Esophagus (tissue), 2 donors: ENCODE measurements at regions not wholly inside any gene's neighbourhood (a gene's known extent, or its start where the extent isn't known, plus 50 kb on each side); places are given as distances from the start of the nearest gene placed in this dataset.

ENCODE experiments used
- H3K27ac ChIP-seq, 2 donors: one replicate each; pipeline ENCODE4 v1.5.1; 2013; ENCODE audit warnings: low read depth in 2 of 2, mild to moderate bottlenecking in 2 of 2, inconsistent platforms in 1 of 2, low read length in 1 of 2, moderate library complexity in 1 of 2
- H3K27me3 ChIP-seq, 2 donors: one replicate each; pipeline ENCODE4 v1.6.1; 2013; ENCODE audit warnings: low read length in 2 of 2, control low read depth in 1 of 2, mild to moderate bottlenecking in 1 of 2; ENCODE audit not compliant: insufficient read depth in 2 of 2, control insufficient read depth in 1 of 2
- H3K36me3 ChIP-seq, 2 donors: one replicate each; pipeline ENCODE4 v1.6.1; 2013; ENCODE audit warnings: low read length in 1 of 2; ENCODE audit not compliant: control insufficient read depth in 2 of 2, insufficient read depth in 2 of 2
- H3K4me1 ChIP-seq, 2 donors: one replicate each; pipeline ENCODE4 v1.6.1; 2013; ENCODE audit warnings: low read length in 1 of 2; ENCODE audit not compliant: control insufficient read depth in 2 of 2, insufficient read depth in 2 of 2
- H3K4me3 ChIP-seq, 2 donors: one replicate each; pipeline ENCODE4 v1.5.1; 2013; ENCODE audit warnings: low read length in 2 of 2, mild to moderate bottlenecking in 2 of 2, low read depth in 1 of 2, moderate library complexity in 1 of 2
- H3K9me3 ChIP-seq, 2 donors: one replicate each; pipeline ENCODE4 v1.6.1; 2013; ENCODE audit warnings: mild to moderate bottlenecking in 2 of 2, low read depth in 1 of 2, low read length in 1 of 2, moderate library complexity in 1 of 2; ENCODE audit not compliant: control insufficient read depth in 2 of 2, insufficient read depth in 1 of 2
- WGBS, 2 donors: extraction: QIAGEN DNeasy Blood & Tissue Kit; methylation state at CpG; one replicate each; pipeline ENCODE4 v1.1.7; 2013; 5-methylcytosine and 5-hydroxymethylcytosine counted together
- donor health status: healthy with polysubstance abuse.
- donor health status: Bipolar disorder and iron deficiency.

DNA sequence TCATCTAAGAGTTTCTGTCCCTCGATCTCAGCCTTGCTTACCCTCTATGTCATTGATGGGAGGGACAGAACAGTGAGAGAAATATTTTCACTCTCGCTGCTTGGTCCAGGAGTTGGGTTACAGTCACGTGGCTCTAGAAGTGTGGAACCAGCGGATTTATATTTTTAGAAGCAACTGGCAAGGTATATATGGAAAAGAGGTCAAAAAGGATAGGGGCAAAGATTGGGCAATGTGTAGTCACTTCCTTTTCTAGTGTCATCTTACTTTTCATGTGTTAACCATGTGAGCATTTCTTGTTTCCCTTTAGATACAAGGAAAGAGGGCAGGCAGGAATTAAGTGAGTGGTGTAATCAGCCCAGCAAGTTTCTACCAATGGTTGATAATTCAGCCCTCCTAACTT, 111.5 kb upstream of the ZNF366 start:
- Histone ChIP-seq H3K27me3 (no peaks in the 10 kb centered on the region), H3K27ac (no peak overlapping the region), H3K9me3 (no peaks in the 10 kb centered on the region), H3K4me1 (no peaks in the 10 kb centered on the region), H3K4me3 (no peak overlapping the region), H3K36me3 (peaks cover 0 to 2% of the 10 kb centered on the region in 2 donors)
- WGBS, 2 donors, result 82 to 85% methylated on average over 4 of the region's 4 CpGs

GRCh38 chr5:72615061-72615460, 107.9 kb upstream of the ZNF366 start:
- no peak overlapping the region for H3K4me3 ChIP-seq
- H3K27ac ChIP-seq, result no peak overlapping the region
- peaks cover 0 to 2% of the 10 kb centered on the region in 2 donors for H3K36me3 ChIP-seq
- no peaks in the 10 kb centered on the region for H3K27me3 ChIP-seq
- H3K4me1 ChIP-seq, result no peaks in the 10 kb centered on the region
- no peaks in the 10 kb centered on the region for H3K9me3 ChIP-seq

DNA sequence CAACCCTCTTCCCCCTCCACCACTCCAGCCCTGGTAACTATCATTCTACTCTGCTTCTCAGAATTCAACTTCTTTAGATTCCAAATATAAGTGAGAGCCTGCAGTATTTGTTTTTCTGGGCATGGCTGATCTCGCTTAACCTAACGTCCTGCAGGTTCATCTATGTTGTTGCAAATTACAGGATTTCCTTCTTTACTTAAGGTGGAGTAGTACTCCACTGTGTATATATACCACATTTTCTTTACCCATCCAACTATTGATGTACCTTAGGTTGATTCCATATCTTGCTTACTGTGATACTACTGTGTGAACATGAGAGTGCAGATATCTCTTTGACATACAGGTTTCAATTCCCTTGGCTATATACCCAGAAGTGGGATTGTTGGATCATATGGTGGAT, 106.3 kb upstream of the ZNF366 start:
- Histone ChIP-seq H3K4me1 (no peaks in the 10 kb centered on the region), H3K4me3 (no peak overlapping the region), H3K9me3 (no peaks in the 10 kb centered on the region), H3K27ac (no peak overlapping the region), H3K27me3 (no peaks in the 10 kb centered on the region), H3K36me3 (no peaks in the 10 kb centered on the region)
- WGBS, 2 donors, result 50 to 71% methylated on average over 2 of the region's 2 CpGs

- Histone ChIP-seq H3K36me3 (no peaks in the 10 kb centered on the region), H3K27me3 (no peaks in the 10 kb centered on the region), H3K4me1 (no peaks in the 10 kb centered on the region), H3K9me3 (no peaks in the 10 kb centered on the region), H3K4me3 (no peak overlapping the region), H3K27ac (no peak overlapping the region)
- 90 to 91% methylated on average over 2 of the region's 2 CpGs for WGBS, 2 donors
These were observed 105.6 kb upstream of the ZNF366 start for GRCh38 chr5:72612810-72613209.

GRCh38 chr5:72611118-72611730, 104.0 kb upstream of the ZNF366 start:
- Histone ChIP-seq H3K9me3 (no peaks in the 10 kb centered on the region), H3K36me3 (no peaks in the 10 kb centered on the region), H3K27ac (no peak overlapping the region), H3K4me1 (peaks cover 0 to 3% of the 10 kb centered on the region in 2 donors), H3K4me3 (no peak overlapping the region), H3K27me3 (no peaks in the 10 kb centered on the region)
- WGBS, 2 donors, result 23 to 26% methylated on average over 6 of the region's 6 CpGs

DNA sequence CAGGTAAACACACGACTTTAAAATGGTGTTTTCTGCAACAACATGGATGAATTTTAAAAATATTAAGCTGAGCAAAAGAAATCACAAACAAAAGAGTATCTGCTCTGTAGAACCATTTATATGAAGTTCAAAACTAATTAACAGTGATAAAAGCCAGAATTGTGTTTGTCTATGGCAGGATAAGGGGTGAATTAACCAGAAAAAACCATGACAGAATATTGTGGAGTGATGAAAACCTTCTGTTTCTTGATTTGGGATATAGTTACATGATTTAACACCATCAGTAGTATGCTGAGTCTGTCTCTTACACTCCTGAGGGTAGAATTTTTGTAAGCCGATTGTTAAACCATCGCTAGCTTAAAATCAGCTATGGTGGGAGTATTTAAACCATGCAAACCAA, 101.7 kb upstream of the ZNF366 start:
- no peaks in the 10 kb centered on the region for H3K27me3 ChIP-seq
- no peaks in the 10 kb centered on the region for H3K36me3 ChIP-seq
- H3K4me1 ChIP-seq, result peaks cover 0 to 3% of the 10 kb centered on the region in 2 donors
- no peaks in the 10 kb centered on the region for H3K9me3 ChIP-seq
- 84 to 88% methylated on average over 3 of the region's 3 CpGs for WGBS, 2 donors
- no peak overlapping the region for H3K4me3 ChIP-seq
- H3K27ac ChIP-seq, result no peak overlapping the region

GRCh38 chr5:72608297-72608696, 101.1 kb upstream of the ZNF366 start:
- Histone ChIP-seq H3K27ac (no peak overlapping the region), H3K4me1 (peaks cover 0 to 3% of the 10 kb centered on the region in 2 donors), H3K9me3 (no peaks in the 10 kb centered on the region), H3K27me3 (no peaks in the 10 kb centered on the region), H3K36me3 (no peaks in the 10 kb centered on the region), H3K4me3 (no peak overlapping the region)
- WGBS, 2 donors, result 84 to 87% methylated on average over 8 of the region's 8 CpGs

DNA sequence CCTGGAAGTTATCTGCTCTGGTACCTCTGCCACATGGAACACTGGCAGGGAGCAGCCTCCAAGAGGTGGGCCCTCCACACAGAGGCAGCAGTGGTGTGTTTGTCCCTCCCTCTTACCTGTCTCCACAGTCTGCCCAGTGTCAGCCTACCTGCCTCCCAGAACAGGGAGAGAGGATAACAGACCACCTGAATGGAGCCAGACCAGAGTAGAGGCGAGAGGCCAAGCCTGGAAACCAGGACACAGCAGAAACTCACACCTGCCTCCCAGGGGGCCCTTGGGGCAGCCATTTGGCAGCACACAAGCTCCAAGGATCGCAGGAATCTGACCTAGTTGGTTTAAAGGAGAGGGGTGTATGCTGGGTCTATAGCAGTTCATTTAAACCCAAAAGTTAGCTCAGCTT, 100.2 kb upstream of the ZNF366 start:
- peaks cover 0 to 3% of the 10 kb centered on the region in 2 donors for H3K4me1 ChIP-seq
- no peaks in the 10 kb centered on the region for H3K36me3 ChIP-seq
- H3K27ac ChIP-seq, result no peak overlapping the region
- no peaks in the 10 kb centered on the region for H3K27me3 ChIP-seq
- H3K4me3 ChIP-seq, result no peak overlapping the region
- no peaks in the 10 kb centered on the region for H3K9me3 ChIP-seq
- WGBS, 2 donors, result 86 to 87% methylated on average over 2 of the region's 2 CpGs

DNA sequence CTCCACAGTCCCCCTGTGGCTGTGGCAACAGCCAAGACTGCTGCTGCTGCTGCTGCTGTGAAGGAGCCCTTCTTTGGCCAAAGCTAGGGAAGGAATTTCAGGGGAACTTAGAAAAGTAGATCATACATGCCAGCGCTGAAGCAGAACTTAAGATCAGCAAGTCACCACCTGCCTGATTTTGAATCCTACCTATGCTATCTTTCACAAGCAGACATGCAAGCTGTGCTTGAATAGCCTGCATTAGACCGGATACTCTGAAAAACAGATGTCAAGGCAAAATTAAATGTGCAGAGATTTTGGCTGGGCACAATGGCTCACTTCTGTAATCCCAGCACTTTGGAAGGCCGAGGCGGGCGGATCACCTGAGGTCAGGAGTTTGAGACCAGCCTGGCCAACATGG, 99.3 kb upstream of the ZNF366 start:
- H3K9me3 ChIP-seq, result no peaks in the 10 kb centered on the region
- no peaks in the 10 kb centered on the region for H3K27me3 ChIP-seq
- H3K36me3 ChIP-seq, result no peaks in the 10 kb centered on the region
- no peak overlapping the region for H3K27ac ChIP-seq
- peaks cover 0 to 3% of the 10 kb centered on the region in 2 donors for H3K4me1 ChIP-seq
- H3K4me3 ChIP-seq, result no peak overlapping the region
- 51 to 64% methylated on average over 5 of the region's 5 CpGs for WGBS, 2 donors

- H3K27me3 ChIP-seq, result no peaks in the 10 kb centered on the region
- H3K27ac ChIP-seq, result no peak overlapping the region
- H3K9me3 ChIP-seq, result no peaks in the 10 kb centered on the region
- H3K4me1 ChIP-seq, result peaks cover 0 to 3% of the 10 kb centered on the region in 2 donors
- H3K4me3 ChIP-seq, result no peak overlapping the region
- no peaks in the 10 kb centered on the region for H3K36me3 ChIP-seq
These were observed 98.4 kb upstream of the ZNF366 start for GRCh38 chr5:72605632-72606031.
